Activated CD4-positive, CD25-positive, alpha-beta regulatory T cell treated with anti-CD3 and anti-CD28 coated beads, Interleukin-2, amount 50 U/mL, for 16 hours (primary cell): ENCODE measurements at regions not wholly inside any gene's neighbourhood (a gene's known extent, or its start where the extent isn't known, plus 50 kb on each side); places are given as distances from the start of the nearest gene placed in this dataset.

ENCODE experiments used
- DNase-seq: peaks from one replicate; pipeline ENCODE4 v3.0.0-alpha.2; 2020; ENCODE audit warnings: low read depth, low spot score

DNA sequence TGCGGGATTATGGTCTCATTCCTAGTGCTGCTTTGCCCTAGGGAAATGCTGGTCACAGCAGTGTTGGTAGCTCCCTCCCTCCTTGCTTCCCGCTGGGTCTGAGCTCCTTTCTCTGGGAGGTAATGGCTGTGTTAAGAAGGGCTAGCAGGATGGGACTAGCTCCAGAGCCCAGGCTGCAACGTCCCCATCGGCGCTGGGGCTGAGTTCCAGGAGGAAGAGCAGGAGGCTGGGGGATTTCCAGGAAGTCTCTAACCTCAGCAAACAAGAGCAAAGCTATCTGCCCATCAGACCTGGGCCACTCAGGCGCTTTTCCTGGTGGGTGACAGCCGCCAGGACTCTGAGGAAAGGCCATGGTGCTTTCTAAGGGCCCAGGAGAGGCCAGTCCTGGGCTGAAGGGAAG is 174.2 kb downstream of the DLL1 start:
- DNase-seq: no peak

DNA sequence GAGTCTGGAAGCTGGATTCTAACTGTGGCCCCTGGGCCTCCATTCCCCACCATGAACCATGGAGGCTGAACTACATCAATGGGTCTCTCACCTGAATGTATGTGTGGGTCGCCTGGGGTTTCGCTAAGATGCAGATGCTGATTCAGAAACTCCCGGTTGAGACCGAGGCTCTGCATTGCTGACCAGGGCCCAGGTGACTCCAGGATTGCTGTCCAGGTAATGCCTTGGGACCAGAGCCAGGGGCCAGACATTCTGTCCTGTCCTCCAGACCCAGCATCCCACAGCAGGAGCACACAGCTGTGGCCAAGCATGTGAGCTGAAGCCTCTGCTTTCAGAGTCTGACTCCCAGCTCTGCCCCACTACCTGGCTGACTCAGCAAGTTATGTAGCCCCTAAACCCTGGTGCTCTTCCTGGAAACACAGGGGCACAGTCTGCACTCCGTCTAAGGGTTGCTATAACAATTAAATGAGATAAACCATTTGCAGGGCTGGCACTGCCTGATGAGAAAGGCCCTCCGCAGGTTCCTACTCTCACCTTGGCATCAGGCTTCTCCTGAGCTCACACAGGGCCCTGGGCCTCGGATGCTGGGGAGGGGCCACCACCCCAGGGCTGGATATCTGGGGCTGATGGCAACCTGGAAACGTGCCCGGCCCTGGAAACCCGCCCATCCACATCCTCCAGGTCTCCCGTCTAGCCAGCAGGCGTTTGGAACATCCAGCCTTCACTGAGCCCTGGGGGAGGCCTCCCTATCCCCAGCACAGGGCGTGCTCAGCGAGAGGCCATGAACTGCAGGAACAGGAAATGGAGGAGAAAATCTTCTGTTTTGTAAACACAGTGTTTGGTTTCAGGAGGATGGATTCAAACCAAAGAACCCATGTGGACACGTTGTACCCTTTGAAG is 175.7 kb downstream of the DLL1 start:
- no peak for DNase-seq

DNA sequence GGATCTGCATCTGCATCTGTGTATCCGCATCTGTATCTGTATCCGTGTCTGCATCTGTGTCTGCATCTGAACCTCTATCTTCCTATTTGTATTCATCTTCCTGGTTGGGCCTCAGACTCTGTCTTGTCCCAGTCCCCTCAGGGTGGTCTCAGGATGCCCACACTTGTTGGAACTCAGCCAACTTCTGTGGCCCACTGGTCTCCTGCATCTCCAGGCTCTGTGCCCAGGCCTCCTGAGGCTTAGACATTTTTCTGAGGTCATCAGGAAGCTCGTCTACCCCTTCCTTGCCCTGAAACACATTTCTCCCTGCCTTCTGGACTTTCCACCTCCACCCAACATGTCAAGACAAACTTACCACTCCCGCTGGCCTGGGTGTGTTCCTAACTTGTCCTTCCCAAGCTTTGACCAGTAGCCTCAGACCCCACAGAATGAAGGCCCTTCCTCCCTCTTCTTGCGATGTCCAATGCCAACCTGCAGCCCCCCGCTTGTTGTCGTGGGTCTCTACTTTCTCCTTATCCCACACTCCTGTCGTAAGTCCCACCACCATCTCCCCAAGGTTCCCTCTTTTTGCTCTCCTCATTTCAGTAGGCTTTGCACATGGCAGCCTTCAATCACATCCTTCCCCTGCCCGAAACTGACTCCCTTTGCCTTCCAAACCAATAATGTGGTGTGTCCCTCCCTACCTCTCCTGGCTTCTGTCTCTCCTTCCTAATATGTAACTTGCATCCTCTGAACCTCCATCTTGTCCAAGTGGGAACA is 176.5 kb downstream of the DLL1 start:
- no peak for DNase-seq

DNA sequence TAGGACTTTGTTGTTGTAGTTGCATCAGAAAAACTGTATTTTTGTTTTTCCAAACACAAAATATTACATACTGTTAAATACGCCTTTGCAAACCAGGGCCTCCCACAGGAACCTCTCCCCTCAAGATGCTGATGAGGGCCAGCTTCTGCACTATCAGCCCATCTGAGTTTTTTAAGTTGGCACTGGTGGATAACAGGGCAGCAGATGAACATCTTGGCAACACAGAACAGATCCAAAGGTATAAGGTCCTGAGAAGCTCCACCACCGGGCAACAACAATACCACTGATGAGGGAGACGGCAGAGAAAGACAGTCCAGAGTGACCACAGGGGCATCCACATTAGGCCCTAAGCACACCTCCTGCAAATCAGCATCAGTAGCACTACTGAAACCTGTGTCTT is 177.7 kb downstream of the DLL1 start:
- DNase-seq: no peak

DNA sequence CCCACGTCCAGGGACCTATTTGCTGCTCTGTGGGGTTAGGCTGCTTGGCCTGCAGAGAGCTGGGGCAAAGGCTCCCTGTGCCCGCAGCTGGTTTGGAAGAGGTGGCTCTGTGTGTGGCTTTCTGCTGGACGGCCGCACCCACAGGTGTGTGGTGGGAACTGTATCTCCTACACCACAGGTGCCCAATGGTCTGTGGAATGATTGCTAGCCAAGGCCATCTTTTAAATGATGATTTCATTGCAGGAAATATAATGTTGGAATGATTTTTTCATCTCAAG is 178.4 kb downstream of the DLL1 start:
- no peak for DNase-seq

DNA sequence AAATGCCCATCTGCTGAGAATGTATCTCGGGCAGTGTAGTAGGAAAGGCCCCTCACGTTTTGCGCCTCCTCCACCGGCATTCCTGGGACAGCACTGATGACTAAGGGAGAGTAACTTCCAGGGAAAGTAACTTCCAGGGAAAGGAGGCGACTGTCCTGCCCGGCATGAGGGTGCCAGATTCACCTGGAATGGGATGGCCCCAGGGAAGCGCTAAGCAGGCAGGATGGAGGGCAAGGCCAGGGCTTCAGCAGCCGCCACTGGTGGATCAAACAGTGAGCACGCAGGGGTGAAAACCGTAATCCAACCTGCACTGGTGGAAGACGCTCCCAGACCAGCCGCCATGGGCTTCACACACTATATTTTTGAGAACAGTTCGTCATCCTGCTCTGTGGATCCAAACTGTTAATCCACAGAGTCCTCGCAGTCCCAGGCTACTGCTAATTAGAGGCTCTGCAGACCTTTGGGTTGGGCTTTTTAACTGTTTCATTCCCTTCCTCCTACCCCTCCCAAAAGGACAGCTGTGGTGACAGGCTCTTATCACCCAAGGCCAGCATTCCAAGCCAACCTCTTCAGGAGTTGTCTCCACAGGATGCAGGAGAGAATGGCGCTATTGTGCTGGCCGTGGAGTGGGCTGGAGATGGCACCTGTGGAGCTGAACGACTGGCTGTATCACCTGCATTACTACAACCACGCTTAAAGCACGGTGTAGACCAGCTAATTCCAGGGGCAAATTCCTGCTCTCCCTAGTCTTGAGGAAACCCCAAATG is 178.9 kb downstream of the DLL1 start:
- DNase-seq: no peak

DNA sequence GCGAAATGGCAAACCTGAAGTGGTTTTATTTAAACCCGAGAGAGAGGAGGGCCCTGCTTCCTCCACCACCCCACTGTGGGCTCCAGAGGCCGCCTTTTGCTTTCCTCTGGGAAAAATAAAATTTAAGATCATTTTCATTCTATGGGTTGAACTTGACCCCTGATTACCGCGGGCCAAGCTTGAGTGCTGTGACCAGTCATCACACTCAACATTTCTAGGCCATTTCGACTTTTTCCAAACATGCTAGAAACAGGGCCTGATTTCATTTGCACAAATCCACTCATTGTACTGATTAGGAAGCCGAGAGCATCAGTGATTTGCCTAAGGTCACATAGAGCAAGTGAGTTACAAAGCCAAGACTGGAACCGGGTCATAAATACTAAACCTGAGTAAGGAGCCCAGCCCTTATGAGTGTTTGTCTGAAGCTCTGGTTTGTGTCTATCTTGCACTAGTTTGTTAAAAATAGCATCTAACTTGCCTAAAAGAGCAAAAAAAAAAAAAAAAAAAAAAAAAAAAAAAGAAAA is 179.7 kb downstream of the DLL1 start:
- DNase-seq: no peak

DNA sequence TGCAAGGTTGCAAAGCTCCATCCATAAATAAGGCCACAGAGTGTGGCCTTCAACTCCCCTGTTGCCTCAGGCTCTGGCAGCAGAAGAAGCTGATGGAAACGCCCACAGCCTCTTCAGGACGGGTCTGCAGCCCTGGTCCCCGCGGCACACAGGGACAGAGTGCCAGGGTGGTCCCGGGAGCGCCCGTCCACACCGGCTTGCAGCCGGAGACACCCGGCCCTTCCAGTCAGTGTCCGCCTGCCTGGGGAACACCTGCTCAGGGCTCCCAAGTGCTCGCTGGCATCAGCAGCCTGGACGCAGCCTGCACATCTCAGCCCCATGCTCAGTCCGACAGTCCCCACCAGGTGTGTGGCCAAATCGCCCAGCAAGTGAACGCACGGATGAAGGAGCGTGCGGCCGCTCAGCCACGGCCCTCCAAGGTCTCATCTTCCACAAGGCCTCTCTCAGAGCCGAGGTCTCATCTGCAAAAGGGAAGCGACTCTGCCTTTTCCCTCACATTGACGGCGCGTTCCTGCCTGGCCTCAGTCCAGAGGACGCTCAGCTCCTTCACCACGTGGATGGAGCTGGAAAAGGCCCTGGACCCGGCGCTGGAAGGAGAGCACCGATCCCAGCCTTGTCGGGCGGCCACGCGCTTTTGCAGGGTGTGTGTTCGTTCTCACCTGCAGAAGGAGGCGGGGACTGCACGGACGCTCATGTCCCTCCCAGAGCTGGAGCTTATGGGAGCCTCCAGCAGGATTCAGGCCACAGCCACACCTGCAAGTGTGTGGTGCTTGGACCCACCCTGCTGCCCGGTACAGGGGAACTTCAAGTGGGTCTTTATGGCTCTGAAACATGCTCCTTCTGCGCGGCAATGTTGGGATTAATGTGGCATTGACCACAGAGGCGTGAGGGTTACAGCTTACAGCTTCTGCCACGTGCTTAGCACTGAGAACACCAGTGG is 180.4 kb downstream of the DLL1 start:
- DNase-seq: no peak

DNA sequence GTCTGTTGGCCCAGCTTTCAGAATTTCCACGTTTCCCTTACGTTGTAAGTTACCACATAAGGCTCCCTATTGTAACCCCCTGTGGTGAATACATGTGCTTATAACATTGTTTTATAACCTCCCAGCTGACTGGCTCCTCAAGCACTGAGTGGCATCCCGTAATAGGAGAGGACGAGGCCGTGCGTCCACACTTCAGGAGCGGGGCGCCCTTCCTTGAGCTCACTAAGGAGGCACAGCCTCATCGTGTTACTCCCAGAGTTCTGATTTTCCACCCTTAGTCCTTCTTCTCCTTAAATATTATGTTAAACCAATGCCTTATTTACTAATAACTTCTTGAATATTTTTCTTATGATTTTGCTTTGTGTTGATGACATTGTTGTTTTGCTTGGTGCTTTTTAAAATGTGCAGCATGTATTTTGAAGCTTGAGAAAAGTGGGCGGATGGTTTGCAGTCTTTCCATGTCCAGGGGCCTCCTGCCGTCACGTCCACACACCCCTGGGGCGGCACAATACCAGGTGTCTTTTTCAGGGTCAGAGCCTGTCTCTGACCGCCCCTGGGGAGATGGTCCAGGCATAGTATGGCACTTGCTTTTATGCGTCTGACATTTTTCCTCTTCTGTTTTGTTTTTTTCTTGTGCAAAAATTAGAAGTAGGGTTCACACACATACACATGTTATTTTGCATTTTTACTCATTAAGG is 181.8 kb downstream of the DLL1 start:
- DNase-seq: no peak

DNA sequence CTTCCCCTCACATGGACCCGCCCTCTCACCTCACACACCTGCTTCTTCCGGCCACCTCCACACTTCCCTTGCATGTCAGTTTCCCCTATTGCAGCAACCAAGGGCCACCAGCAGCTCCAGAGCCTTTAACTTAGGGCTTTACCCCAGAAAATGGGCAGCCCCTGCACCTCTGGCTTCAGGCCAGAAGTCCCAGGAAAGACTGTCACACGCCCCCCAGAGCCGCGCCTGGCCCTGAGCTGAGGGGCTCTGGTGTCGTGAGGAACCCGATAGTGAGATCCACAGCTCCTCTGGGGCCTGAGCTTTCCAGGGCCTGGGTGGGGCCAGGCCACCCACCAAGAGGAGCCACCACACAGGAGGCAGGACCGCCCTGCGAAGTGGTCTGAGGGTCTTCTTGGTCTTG is 182.4 kb downstream of the DLL1 start:
- DNase-seq: no peak

DNA sequence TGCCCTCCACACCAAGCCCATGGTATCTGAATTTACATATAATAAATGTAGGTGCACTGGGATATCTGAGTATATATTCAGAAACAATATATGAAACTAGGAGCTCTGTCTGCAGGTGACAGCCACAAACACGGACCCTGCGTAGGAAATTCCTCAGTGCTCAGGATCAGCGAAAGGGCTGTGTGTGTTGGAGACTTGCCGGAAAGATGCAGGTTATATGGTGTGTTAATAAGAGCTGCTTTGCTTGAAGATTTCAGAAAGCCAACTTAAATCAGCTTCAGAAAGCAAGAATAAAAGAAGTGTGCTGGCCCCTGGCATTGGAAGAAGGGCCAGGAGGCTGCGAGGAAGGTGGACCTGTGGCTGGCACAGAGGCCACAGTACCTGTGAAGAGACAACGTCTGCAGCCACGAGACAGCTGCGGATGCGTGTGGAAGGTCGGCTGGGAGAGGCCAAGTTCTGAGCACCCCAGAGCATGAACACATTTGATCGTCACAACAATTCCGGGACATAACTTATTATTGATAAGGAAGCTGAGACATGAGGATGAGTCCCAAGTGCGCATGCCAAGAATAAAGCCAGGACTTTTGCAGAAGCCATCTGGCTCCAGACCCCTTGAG is 183.2 kb downstream of the DLL1 start:
- no peak for DNase-seq

DNA sequence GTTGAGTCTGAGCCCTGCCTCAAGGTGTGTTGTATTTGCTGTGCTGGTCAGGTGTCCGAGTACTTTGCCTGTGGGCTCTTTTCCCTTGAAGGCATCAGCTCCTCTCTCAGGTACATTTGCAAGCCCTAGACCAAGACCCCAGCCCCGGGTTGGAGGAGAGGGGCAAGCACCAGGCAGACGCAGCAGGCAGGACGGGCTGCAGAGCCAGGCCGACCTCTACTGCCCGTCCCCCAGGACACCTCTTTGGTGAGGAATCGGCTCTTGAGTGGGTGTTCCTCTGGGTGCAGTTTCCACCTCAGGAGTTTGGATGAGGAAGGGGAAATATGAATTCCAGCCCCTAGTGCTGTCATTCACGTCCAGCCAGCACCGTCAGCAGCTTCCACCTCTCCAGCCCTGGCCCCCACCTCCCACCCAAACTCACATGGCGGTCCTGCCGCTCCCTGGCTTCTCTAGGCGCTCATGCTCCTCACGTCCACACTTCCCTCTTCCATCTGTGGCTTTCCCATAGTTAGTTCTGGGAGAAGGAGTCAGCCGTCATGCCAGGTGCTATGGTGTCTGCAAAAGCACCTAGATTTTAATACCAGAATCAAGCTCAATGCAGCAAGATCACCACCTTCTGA is 183.9 kb downstream of the DLL1 start:
- DNase-seq: no peak

DNA sequence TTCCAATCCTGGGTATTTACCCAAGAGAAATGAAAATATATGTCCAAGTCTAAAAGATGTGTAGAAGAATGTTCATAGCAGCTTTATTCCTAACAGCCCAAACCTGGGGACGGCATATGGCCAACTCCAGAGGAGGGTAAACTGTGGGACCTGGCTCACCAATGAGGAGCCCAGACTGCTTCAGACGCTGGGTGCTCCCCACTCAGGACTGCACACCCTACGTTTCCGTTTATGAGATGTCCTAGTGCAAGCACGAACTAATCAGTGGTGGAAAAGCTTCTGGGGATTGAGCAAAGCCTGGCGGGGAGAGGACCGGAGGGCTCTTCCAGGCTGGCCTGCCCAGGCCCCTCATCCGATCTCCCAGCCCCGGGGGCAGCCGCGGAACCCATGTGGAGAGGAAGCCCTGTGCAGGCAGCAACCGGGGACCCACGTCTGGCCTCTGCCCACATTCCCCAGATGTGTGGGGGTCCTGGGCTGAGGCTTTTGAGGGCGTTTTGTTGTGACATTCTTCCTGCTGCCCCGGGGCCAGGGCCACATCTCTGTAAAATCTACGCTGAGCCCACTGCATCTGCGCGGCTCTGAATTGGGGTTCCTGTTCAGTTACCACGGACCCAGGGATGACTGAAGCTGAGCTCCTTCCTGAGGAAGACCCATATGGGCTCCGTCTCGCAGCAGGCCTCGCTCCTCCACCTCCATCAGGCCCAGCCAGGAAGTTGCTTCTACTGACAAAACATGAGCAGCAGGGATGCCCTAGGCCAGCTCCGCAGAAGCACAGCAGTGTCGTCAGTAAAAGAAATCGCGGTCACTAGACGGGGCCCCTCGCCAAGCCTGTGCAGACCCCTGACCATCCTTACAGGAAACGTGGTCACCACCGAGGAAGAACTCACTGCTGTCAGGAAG is 188.0 kb downstream of the DLL1 start:
- no peak for DNase-seq

DNA sequence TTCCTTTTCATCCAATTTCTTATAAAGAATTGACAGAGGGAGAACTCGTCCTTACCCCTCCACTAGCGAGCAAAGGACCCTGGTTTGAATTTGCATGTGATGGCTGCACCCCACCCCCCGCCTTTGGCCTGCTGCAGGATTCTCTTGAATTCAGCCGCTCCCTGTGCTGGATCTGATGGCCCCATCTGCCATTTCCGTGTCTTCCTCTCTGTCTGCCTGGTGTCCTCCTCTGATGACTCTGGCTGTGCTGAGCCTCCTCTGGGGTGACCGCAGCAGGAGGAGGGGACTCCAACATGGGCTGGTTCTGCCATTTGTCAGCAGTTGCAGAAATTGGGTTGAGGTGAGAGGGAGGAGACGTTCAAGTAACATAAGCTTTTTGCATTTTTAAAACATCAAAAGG is 188.8 kb downstream of the DLL1 start:
- DNase-seq: no peak

DNA sequence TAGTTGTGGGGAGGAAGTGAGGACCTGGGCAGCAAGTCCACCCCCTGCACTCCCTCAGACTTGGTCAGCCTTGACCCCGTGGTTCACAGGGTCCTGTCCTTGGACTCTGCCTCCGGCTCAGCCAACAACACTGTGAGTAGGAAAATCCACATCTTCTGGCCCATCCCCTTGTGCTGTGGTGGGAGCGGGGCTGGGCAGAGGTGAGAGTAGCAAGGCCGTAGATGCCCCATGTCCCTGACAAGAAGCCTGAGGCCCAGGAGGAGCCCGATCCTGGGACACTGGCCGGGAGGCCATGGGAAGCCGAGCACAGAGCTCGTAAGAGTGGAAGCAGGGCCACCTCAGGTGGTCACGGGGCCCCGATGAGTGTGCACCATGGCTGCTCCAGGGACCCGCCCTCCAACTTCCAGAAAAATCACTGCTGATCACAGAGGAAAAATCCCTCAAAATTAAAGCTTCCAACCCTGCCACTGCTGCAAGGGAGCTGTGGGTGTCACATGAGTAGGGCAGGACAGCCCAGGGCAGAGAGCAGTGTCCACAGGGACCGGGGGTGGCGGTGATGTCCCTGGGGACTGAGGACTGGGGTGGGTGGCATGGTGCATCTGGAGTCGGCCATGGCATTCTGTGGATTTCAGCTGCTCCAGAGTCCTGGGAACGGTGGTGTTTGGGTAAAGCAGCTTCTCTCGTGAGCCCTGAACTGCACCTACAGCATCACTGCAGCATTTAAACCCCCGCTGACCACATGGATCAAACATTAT is 189.4 kb downstream of the DLL1 start:
- DNase-seq: no peak

DNA sequence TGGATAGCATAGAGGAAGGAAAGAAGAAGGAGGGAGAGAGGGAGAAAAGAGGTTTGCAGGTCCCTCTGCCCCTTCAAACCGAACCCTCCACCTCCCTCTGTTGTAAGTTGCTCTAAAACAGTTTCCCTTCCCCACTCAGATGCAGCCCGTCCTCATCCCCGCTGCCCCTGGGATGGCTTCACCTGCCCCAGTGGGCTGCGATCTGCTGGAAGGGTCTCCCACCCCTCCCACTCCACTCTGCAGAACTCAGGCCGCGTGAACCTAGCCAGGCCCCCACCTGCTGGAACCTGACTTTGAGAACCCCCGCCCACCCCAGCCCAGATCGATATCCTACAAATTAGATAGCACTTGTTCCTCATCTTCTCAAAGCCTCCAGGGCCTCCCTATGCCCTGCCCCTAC is 190.8 kb downstream of the DLL1 start:
- DNase-seq: no peak

DNA sequence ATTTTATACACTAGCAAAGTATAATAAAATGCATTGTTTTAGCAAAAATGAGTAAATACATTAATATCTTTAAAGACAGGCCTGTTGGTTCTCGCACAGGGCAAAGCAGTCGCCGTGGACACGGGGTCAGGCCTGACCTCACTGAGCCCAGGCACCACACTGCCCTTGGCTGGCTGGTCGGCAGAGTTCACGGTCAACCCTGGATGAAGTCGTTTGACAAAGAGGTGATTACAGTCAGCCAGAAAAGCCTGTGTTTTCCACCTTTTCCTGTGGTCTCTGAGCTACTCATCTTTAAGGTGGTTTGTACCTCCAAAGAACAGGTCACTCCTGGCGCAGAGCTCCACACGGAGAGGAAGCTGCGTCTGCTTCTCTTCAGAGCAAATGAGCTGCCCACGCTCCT is 191.5 kb downstream of the DLL1 start:
- no peak for DNase-seq
